NCI-H2171 treated with DMSO at 0.1 percent for 48 hours (cell line): ENCODE measurements at regions not wholly inside any gene's neighbourhood (a gene's known extent, or its start where the extent isn't known, plus 50 kb on each side); places are given as distances from the start of the nearest gene placed in this dataset.
"Not testable (repeated sequence)": the region's sequence is repeated elsewhere in the genome, so short reads cannot be mapped to it uniquely, and the experiment has no call there.

Experiments
- DNase-seq: peaks from one replicate; lab custom pipeline; 2025; lab: John Stamatoyannopoulos, UW

GRCh38 chr6:141969768-141970415, 162.8 kb upstream of the GJE1 start:
- DNase-seq = not testable (repeated sequence)

GRCh38 chr6:141969201-141969600, 163.5 kb upstream of the GJE1 start:
- DNase-seq = no peak

GRCh38 chr6:141968632-141969031, 164.1 kb upstream of the GJE1 start:
- DNase-seq = no peak

- DNase-seq = no peak
Observed at GRCh38 chr6:141965016-141965545, 167.6 kb upstream of the GJE1 start.

GRCh38 chr6:141963543-141964295, 169.0 kb upstream of the GJE1 start:
- DNase-seq = peak; percentile 25

GRCh38 chr6:141957271-141957670, 175.5 kb upstream of the GJE1 start:
- DNase-seq = no peak

- DNase-seq = no peak
Observed at GRCh38 chr6:141956868-141957267, 175.9 kb upstream of the GJE1 start.

- peak; percentile 38 for DNase-seq
Observed at GRCh38 chr6:141956046-141956761, 176.5 kb upstream of the GJE1 start.

- no peak for DNase-seq
Observed at GRCh38 chr6:141953072-141953471, 179.7 kb upstream of the GJE1 start.

- DNase-seq = no peak
Observed at GRCh38 chr6:141946502-141946901, 186.2 kb upstream of the GJE1 start.

- DNase-seq = no peak
Observed at GRCh38 chr6:141938664-141939063, 194.1 kb upstream of the GJE1 start.

- no peak for DNase-seq
Observed at GRCh38 chr6:141932685-141933084, 200.0 kb upstream of the GJE1 start.

GRCh38 chr6:141926200-141926900, 206.4 kb upstream of the GJE1 start:
- DNase-seq = not testable (repeated sequence)

- no peak for DNase-seq
Observed at GRCh38 chr6:141925001-141925400, 207.7 kb upstream of the GJE1 start.

GRCh38 chr6:141922898-141923297, 209.8 kb upstream of the GJE1 start:
- no peak for DNase-seq

- DNase-seq = not testable (repeated sequence)
Observed at GRCh38 chr6:141916682-141917505, 215.8 kb upstream of the GJE1 start.

- no peak for DNase-seq
Observed at GRCh38 chr6:141914646-141915045, 218.1 kb upstream of the GJE1 start.

GRCh38 chr6:141906569-141907080, 226.1 kb upstream of the GJE1 start:
- DNase-seq = no peak

- DNase-seq = no peak
Observed at GRCh38 chr6:141890661-141891060, 242.1 kb upstream of the GJE1 start.

- no peak for DNase-seq
Observed at GRCh38 chr6:141884850-141885249, 247.9 kb upstream of the GJE1 start.

- DNase-seq = no peak
Observed at GRCh38 chr6:141878686-141879085, 254.0 kb upstream of the GJE1 start.
